ENCODE measurements at regions not wholly inside any gene's neighbourhood (a gene's known extent, or its start where the extent isn't known, plus 50 kb on each side); places are given as distances from the start of the nearest gene placed in this dataset.
A peak's percentile ranks its signal among the peaks of the same experiment; 100 is the strongest.

DNA sequence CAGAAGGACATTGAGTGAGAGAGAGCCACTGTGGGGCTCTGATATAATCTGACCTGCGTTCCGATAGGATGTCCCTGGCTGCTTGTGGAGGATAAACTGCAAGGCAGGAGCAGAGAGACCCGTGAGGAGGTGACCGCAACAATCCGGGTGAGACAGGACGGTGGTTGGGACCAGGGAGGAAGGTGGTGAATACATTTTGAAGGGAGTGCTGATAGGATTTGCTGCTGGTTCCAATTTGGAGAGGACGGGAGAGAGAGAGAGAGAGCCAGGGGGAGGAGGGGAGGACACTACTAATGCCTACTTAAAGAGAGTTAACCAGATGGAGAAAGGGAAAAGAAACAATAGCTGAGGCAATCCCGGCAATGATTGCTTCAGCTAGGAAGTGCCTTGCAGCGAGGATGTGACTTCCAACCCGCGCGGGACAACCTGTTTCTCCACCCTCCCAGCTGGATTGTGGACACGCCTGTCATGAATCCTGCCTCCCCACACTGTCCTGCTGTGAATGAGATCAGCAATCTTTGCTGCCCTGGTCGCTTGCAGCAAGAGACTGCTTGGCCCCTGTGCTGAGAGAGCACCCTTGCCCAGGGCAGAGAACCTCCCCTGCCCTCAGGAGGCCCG lies 199.0 kb upstream of the KCNG1 start:
- peaks cover 61% of the 10 kb centered on the region for H3K27me3 Mint-ChIP-seq
- peaks cover 5 to 8% of the 10 kb centered on the region in 2 donors for H3K9me3 Mint-ChIP-seq
- H3K4me3 Mint-ChIP-seq: peak overlapping the region; percentile 7 to 29
- no peak for ATAC-seq
- DNase-seq: no peak
- H3K27ac Mint-ChIP-seq: no peak overlapping the region
- peaks cover 21% of the 10 kb centered on the region for H3K4me1 Mint-ChIP-seq

- ATAC-seq (no peak), DNase-seq (no peak)
- peaks cover 8 to 12% of the 10 kb centered on the region in 2 donors for H3K9me3 Mint-ChIP-seq
- peaks cover 21% of the 10 kb centered on the region for H3K4me1 Mint-ChIP-seq
- H3K4me3 Mint-ChIP-seq: no peak overlapping the region
- no peak overlapping the region for H3K27ac Mint-ChIP-seq
- H3K27me3 Mint-ChIP-seq: peaks cover 61% of the 10 kb centered on the region
Observed at GRCh38 chr20:51221103-51221502, 198.2 kb upstream of the KCNG1 start.

DNA sequence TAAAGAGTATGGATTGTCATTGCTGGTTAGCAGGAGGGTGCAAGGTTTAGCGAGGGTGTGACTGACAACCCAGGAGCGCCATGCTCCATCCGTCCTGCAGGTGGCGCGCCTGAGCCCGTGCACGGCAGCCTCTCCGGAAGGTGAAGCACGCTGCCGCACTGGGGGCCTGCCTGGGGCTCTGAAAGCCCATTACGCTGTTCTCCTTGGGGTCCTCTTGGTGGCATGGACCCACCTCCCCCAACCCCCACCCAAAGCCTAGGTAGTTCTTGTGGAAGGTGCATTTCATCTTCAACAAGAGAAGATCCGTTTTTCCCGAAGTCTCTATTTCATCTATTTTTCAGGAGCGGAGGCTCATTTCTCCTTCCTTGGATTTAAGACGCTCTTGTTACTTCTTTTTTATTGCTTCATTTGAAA lies 197.4 kb upstream of the KCNG1 start:
- Mint-ChIP-seq H3K4me3 (no peak overlapping the region), H3K27me3 (peaks cover 66% of the 10 kb centered on the region), H3K9me3 (peaks cover 8 to 12% of the 10 kb centered on the region in 2 donors), H3K27ac (no peak overlapping the region), H3K4me1 (peaks cover 21% of the 10 kb centered on the region)
- ATAC-seq (peak; percentile 82), DNase-seq (peak; percentile 56 to 66)

DNA sequence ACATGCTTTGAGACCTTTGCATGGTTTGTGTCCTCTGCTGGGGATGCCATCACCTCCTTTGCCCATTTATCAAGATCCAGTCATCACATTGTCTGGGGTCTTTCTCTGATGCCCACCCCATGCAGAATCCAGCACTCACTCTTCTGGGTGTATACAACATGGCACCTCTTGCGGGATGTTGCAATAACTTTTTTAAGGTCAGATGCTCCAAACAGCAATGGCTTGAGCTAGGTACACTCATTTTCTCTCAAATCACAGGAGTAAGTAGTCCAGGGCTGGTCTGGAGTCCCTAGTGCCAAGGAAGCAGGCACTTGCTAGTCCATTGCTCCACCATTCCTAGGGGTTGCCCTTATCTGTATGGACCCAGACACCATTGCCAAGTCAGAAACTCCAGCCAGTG lies 196.6 kb upstream of the KCNG1 start:
- Mint-ChIP-seq H3K27me3 (peaks cover 73% of the 10 kb centered on the region), H3K4me1 (peaks cover 21% of the 10 kb centered on the region), H3K27ac (no peak overlapping the region), H3K9me3 (peaks cover 8 to 12% of the 10 kb centered on the region in 2 donors), H3K4me3 (no peak overlapping the region)
- DNase-seq (no peak), ATAC-seq (no peak)

DNA sequence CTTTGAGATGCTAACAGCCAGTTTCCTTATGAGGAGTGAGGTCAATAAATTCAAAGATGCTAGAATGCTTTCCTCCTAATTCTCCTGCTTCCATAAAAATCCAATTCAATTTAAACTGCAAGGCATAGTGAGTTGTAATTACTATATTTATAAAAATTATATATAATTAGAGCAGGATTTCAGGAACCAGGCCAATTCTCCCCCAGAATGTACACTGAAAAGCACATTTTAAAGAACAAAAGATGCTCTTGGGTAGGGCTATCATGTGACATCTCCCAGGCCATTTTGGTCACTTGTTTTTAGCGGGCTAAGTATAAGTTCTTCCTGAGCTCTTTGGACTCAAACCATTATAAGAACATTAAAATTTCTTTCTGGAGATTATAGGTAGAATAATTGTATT lies 195.7 kb upstream of the KCNG1 start:
- Mint-ChIP-seq H3K9me3 (peaks cover 8 to 12% of the 10 kb centered on the region in 2 donors), H3K4me3 (no peak overlapping the region)
- no peak for ATAC-seq

DNA sequence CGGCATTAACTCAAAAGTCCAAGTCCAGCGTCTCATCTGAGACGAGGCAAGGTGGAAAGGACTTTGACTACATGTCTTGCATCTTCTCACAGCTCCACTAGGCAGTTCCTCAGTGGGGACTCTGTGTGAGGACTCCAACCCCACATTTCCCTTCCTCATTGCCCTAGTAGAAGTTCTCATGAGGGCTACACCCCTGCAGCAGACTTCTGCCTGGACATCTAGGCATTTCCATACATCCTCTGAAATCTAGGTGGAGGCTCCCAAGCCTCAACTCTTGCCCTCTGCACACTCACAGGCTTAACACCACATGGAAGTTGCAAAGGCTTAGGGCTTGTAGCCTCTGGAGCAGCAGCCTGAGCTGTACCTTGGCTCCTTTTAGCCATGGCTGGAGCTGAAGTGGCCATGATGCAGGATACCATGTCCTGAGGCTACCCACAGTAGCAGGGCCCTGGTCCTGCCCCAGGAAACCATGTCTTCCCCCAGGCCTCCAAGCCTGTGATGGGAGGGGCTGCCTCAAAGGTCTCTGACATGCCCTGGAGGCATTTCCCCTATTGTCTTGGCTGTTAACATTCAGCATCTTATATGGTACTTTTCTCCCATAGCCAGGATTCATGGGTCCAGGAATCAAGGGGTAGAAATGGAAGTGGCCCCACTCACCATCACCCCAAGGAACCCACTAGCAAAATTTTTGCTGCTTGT lies 194.6 kb upstream of the KCNG1 start:
- Mint-ChIP-seq H3K9me3 (peaks cover 8 to 12% of the 10 kb centered on the region in 2 donors), H3K4me1 (peaks cover 21% of the 10 kb centered on the region), H3K27ac (no peak overlapping the region), H3K4me3 (no peak overlapping the region), H3K27me3 (peaks cover 76% of the 10 kb centered on the region)
- DNase-seq: no peak
- ATAC-seq: no peak

More for the DNA sequence above, 195.7 kb upstream of the KCNG1 start:
- Mint-ChIP-seq H3K27me3 (peaks cover 80% of the 10 kb centered on the region), H3K27ac (no peak overlapping the region), H3K4me1 (peaks cover 21% of the 10 kb centered on the region)
- DNase-seq: no peak

DNA sequence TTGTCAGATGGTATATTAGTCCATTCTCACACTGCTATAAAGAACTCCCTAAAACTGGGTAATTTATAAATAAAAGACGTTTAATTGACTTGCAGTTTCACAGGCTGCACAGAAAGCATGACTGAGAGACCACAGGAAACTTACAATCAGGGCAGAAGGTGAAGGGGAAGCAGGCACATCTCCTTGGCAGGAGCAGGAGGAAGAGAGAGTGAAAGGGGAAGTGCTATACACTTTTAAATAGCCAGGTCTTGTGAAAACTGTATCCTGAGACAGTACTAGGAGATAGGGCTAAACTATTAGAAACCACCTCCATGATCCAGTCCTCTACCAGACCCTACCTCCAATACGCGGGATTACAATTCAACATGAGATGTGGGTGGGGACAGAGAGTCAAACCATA lies 193.9 kb upstream of the KCNG1 start:
- DNase-seq (no peak), ATAC-seq (no peak)
- H3K27ac Mint-ChIP-seq: no peak overlapping the region
- H3K9me3 Mint-ChIP-seq: peaks cover 8 to 12% of the 10 kb centered on the region in 2 donors
- peaks cover 69% of the 10 kb centered on the region for H3K27me3 Mint-ChIP-seq
- H3K4me1 Mint-ChIP-seq: peaks cover 17% of the 10 kb centered on the region
- no peak overlapping the region for H3K4me3 Mint-ChIP-seq

DNA sequence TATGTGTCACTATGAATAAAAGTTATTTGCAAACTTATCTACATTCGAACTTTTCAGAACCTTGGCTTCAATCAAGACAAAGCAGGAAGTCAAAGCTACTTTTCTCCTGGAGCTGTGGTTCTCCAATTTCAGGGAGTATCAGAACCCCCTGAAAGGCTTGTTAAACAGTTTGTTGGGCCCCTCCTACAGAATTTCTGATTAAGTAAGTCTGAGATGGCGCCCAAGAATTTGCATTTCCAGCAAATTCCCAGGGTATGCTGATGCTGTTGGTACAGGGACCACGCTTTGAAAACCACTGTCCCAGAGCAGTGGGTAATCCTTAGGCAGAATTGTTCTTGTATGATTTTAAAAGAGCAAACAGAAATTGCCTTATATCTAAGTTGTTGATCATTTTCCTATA lies 189.9 kb upstream of the KCNG1 start:
- no peak overlapping the region for H3K4me3 Mint-ChIP-seq
- ATAC-seq: no peak

DNA sequence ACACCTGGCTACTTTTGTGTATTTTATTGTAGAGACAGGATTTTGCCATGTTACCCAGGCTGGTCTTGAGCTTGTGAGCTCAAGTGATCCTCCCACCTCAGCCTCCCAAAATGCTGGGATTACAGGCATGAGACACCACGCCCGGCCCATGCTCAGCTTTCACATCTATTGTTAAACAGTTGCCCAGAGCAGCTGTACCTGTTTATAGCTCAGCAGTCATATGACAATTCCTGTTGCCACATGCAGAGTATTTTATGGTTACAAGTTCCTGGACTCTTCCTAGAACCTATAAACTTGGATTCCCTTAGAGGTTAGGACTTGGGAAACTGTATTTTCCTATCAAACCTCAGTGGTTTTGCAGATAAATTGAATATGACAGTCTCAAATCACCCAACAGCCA lies 188.3 kb upstream of the KCNG1 start:
- Mint-ChIP-seq H3K9me3 (no peaks in the 10 kb centered on the region), H3K27me3 (peaks cover 66% of the 10 kb centered on the region), H3K4me3 (no peak overlapping the region), H3K4me1 (no peaks in the 10 kb centered on the region), H3K27ac (no peak overlapping the region)
- DNase-seq (no peak), ATAC-seq (no peak)

More for the DNA sequence above, 189.9 kb upstream of the KCNG1 start:
- no peaks in the 10 kb centered on the region for H3K4me1 Mint-ChIP-seq
- peaks cover 8 to 12% of the 10 kb centered on the region in 2 donors for H3K9me3 Mint-ChIP-seq
- no peak for DNase-seq
- peaks cover 61% of the 10 kb centered on the region for H3K27me3 Mint-ChIP-seq
- H3K27ac Mint-ChIP-seq: no peak overlapping the region

GRCh38 chr20:51210084-51210483 lies 187.2 kb upstream of the KCNG1 start:
- DNase-seq (no peak), ATAC-seq (no peak)
- H3K4me1 Mint-ChIP-seq: no peaks in the 10 kb centered on the region
- H3K27me3 Mint-ChIP-seq: peaks cover 70% of the 10 kb centered on the region
- H3K9me3 Mint-ChIP-seq: no peaks in the 10 kb centered on the region
- no peak overlapping the region for H3K4me3 Mint-ChIP-seq
- no peak overlapping the region for H3K27ac Mint-ChIP-seq

GRCh38 chr20:51208162-51208561 lies 185.3 kb upstream of the KCNG1 start:
- Mint-ChIP-seq H3K27me3 (peaks cover 60% of the 10 kb centered on the region), H3K4me1 (no peaks in the 10 kb centered on the region), H3K4me3 (no peak overlapping the region), H3K9me3 (no peaks in the 10 kb centered on the region), H3K27ac (no peak overlapping the region)
- DNase-seq (no peak), ATAC-seq (no peak)

DNA sequence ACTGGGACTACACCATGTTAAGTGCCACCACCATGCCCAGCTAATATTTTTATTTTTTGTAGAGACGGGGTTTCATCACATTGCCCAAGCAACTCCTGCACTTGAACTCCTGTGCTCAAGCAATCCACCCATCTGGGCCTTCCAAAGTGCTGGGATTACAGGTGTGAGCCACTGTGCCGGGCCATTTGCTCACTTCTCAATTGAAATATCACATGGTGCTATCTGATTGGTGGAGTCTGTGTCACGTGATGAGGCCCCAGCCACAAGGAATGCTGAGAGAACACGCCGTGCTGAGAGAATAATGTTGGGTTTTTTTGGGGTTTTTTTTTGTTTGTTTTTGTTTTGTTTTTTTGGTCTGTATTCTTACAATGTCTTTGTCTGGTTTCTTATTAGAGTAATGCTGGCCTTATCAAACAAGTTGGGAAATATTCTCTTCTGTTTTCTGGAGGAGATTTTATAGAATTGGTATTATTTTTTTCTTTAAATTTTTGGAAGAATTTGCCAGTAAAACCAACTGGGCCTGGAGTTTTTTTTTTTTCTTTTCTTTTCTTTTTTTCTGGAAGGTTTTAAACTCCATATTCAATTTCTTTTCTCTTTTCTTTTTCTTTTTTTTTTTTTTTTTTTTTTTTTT lies 183.2 kb upstream of the KCNG1 start:
- Mint-ChIP-seq H3K27ac (no peak overlapping the region), H3K4me1 (no peaks in the 10 kb centered on the region), H3K4me3 (no peak overlapping the region), H3K9me3 (no peaks in the 10 kb centered on the region), H3K27me3 (peaks cover 70% of the 10 kb centered on the region)
- DNase-seq (no peak), ATAC-seq (no peak)

DNA sequence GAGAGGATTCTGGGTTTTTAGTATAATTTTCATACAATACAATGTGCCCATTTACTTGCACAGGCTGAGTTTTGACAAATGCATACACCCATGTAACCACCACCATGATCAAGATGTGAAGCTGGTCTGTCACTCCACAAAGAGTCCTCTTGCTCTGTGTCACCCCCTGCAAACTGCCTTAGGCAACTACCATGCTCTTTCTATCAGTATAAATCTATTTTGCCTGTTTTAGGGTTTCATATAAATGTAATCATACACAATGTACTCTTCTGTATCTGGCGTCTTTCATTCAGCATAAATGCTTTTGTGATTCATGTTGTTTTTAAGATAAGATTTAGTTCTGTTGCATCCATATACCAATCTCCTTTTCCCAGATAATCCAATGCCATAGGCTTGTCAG lies 181.9 kb upstream of the KCNG1 start:
- ATAC-seq (no peak), DNase-seq (no peak)
- Mint-ChIP-seq H3K4me3 (no peak overlapping the region), H3K9me3 (no peaks in the 10 kb centered on the region), H3K27ac (no peak overlapping the region), H3K4me1 (no peaks in the 10 kb centered on the region), H3K27me3 (peaks cover 63% of the 10 kb centered on the region)

- DNase-seq (no peak), ATAC-seq (no peak)
- no peak overlapping the region for H3K27ac Mint-ChIP-seq
- H3K27me3 Mint-ChIP-seq: peaks cover 62% of the 10 kb centered on the region
- no peak overlapping the region for H3K4me3 Mint-ChIP-seq
- no peaks in the 10 kb centered on the region for H3K9me3 Mint-ChIP-seq
- H3K4me1 Mint-ChIP-seq: no peaks in the 10 kb centered on the region
Observed at GRCh38 chr20:51204051-51204715, 181.3 kb upstream of the KCNG1 start.

- Mint-ChIP-seq H3K4me3 (no peak overlapping the region), H3K9me3 (no peaks in the 10 kb centered on the region), H3K27ac (no peak overlapping the region), H3K27me3 (peaks cover 57% of the 10 kb centered on the region), H3K4me1 (no peaks in the 10 kb centered on the region)
- DNase-seq (no peak), ATAC-seq (no peak)
Observed at GRCh38 chr20:51202304-51202703, 179.4 kb upstream of the KCNG1 start.

DNA sequence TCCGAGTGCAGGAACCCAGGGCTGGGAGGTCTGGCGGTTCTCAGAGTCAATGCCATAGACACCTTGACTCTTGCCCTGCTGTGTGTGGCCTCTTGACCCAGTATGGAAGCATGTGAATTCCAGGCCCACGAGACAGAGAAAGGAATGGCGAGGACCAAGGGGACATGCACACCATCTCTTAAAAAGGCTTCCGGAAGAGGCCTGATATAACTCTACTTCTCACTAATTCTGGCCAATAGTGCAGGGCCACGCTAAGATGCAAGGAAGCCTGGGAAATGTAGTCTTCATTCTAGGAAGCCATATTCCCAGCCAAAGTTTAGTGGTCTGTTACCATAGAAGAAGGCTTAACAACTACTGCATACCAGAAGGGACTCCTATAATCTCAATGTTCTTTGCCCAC lies 177.0 kb upstream of the KCNG1 start:
- H3K27ac Mint-ChIP-seq: no peak overlapping the region
- no peaks in the 10 kb centered on the region for H3K4me1 Mint-ChIP-seq
- no peak for ATAC-seq
- H3K9me3 Mint-ChIP-seq: no peaks in the 10 kb centered on the region
- peaks cover 60% of the 10 kb centered on the region for H3K27me3 Mint-ChIP-seq
- no peak for DNase-seq
- no peak overlapping the region for H3K4me3 Mint-ChIP-seq
